Stomach (tissue), 8 donors: ENCODE measurements at regions not wholly inside any gene's neighbourhood (a gene's known extent, or its start where the extent isn't known, plus 50 kb on each side); places are given as distances from the start of the nearest gene placed in this dataset.

ENCODE experiments used
- DNase-seq, 2 donors: peaks; one replicate each; pipeline versions ENCODE4 v3.0.0 to v3.0.0-alpha.2; 2013 to 2019
- H3K27ac ChIP-seq, 5 donors: fragments of 200-600 bp in 4 of 5; sonication (generic) in 4 of 5; one replicate each; pipeline ENCODE4 v1.5.1; 2013 to 2019; ENCODE audit warnings: mild to moderate bottlenecking in 1 of 5, moderate library complexity in 1 of 5
- H3K27me3 ChIP-seq, 3 donors: fragments of 200-600 bp; sonication (generic); one replicate each; pipeline ENCODE4 v1.5.1; 2017 to 2019; ENCODE audit warnings: mixed run types in 1 of 3
- H3K36me3 ChIP-seq, 4 donors: fragments of 200-600 bp; sonication (generic); 1 replicate in 3 of 4; 2 replicates in 1 of 4; pipeline ENCODE4 v1.5.1; 2016 to 2019
- H3K4me1 ChIP-seq, 4 donors: fragments of 200-600 bp; sonication (generic); one replicate each; pipeline ENCODE4 v1.5.1; 2016 to 2019
- H3K4me3 ChIP-seq, 4 donors: fragments of 200-600 bp; sonication (generic) in 3 of 4; one replicate each; pipeline ENCODE4 v1.5.1; 2016 to 2019; ENCODE audit warnings: mild to moderate bottlenecking in 1 of 4
- H3K9me3 ChIP-seq, 4 donors: fragments of 200-600 bp; sonication (generic); one replicate each; pipeline ENCODE4 v1.5.1; 2016 to 2019
- CTCF ChIP-seq, 7 experiments: fragments of 450-650 bp in 4 of 7; fragments of 200-600 bp in 3 of 7; sonication (generic) in 3 of 7; IDR thresholded peaks; one replicate each; pipeline ENCODE4 v1.5.1; 2016 to 2019; ENCODE audit warnings: antibody characterized with exemption in 7 of 7, control low read depth in 2 of 7, mild to moderate bottlenecking in 1 of 7
- EP300 ChIP-seq: sonication (generic); formaldehyde crosslinking; IDR thresholded peaks from one replicate; pipeline ENCODE4 v1.6.1; 2017; ENCODE audit warnings: antibody characterized with exemption
- POLR2A ChIP-seq, 4 donors: fragments of 450-650 bp; IDR thresholded peaks; one replicate each; pipeline ENCODE4 v1.6.1; 2016; ENCODE audit warnings: antibody characterized with exemption in 4 of 4, control low read depth in 2 of 4, mild to moderate bottlenecking in 1 of 4, moderate library complexity in 1 of 4
- POLR2AphosphoS5 ChIP-seq, 3 donors: sonication (generic); formaldehyde crosslinking; IDR thresholded peaks; one replicate each; pipeline ENCODE4 v1.6.1; 2016; ENCODE audit warnings: antibody characterized with exemption in 3 of 3
- WGBS, 5 donors: extraction: QIAGEN DNeasy Blood & Tissue Kit in 3 of 5; methylation state at CpG; one replicate each; pipeline versions ENCODE4 v1.1.5 to v1.1.7; 2013 to 2018; 5-methylcytosine and 5-hydroxymethylcytosine counted together
- intact Hi-C: fragments of 100-400 bp; cut with DNase I; formaldehyde crosslinking; loops from one replicate; pipeline ENCODE4 v1.15.1; 2023; ENCODE audit warnings: low total_unique reads
- donor health status: healthy with polysubstance abuse.
- donor health status: Bipolar disorder and iron deficiency.
- donor health status: healthy.

- intact Hi-C loops: no loop called here
- Histone ChIP-seq H3K4me1 (no peaks in the 10 kb centered on the region), H3K4me3 (no peak overlapping the region), H3K27me3 (no peaks in the 10 kb centered on the region), H3K36me3 (no peaks in the 10 kb centered on the region), H3K9me3 (no peaks in the 10 kb centered on the region), H3K27ac (no peak overlapping the region)
- TF ChIP-seq POLR2A (IDR thresholded peaks at IDR 0.05): no peak
- no peak for TF ChIP-seq CTCF (IDR thresholded peaks at IDR 0.05)
- no peak for TF ChIP-seq EP300
- TF ChIP-seq POLR2AphosphoS5 (IDR thresholded peaks at IDR 0.05): no peak
- WGBS, 5 donors: 70 to 86% (median 81%) methylated on average over 4 of the region's 4 CpGs
- no peak for DNase-seq
These were observed 256.1 kb upstream of the OBI1 start for GRCh38 chr13:78915015-78915414.

DNA sequence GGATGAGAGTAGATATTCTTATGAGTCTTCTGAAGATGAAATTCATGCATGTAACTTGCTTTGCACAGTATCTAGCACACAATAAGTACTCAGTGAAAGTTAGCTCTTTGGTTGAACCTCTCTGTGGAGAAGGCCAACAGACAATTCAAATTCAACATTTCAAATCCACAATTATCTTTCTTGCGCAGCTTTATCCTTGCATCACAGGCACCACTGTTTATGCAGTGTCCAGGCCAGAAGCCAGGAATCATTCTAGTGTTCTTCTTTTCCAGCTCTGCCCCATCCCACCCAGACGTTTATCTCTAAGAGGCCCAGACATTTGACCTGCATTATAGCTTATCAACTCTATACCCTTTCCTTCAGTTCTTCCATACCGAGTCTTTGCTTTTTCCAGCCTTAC, 254.7 kb upstream of the OBI1 start:
- no peaks in the 10 kb centered on the region for H3K27me3 ChIP-seq
- intact Hi-C loops: no loop called here
- H3K4me3 ChIP-seq: no peak overlapping the region
- H3K9me3 ChIP-seq: no peaks in the 10 kb centered on the region
- H3K27ac ChIP-seq: no peak overlapping the region
- H3K36me3 ChIP-seq: no peaks in the 10 kb centered on the region
- DNase-seq: no peak
- no peaks in the 10 kb centered on the region for H3K4me1 ChIP-seq
- 49 to 68% (median 58%) methylated on average over 3 of the region's 3 CpGs for WGBS, 5 donors
- TF ChIP-seq POLR2A (IDR thresholded peaks at IDR 0.05) (no peak), POLR2AphosphoS5 (IDR thresholded peaks at IDR 0.05) (no peak), CTCF (IDR thresholded peaks at IDR 0.05) (no peak), EP300 (no peak)

- H3K36me3 ChIP-seq: no peaks in the 10 kb centered on the region
- no peak overlapping the region for H3K27ac ChIP-seq
- H3K27me3 ChIP-seq: no peaks in the 10 kb centered on the region
- H3K9me3 ChIP-seq: no peaks in the 10 kb centered on the region
- no peaks in the 10 kb centered on the region for H3K4me1 ChIP-seq
- DNase-seq: no peak
- WGBS, 5 donors: 74 to 85% (median 78%) methylated on average over 7 of the region's 7 CpGs
- H3K4me3 ChIP-seq: no peak overlapping the region
- no peak for TF ChIP-seq POLR2AphosphoS5 (IDR thresholded peaks at IDR 0.05)
- TF ChIP-seq POLR2A (IDR thresholded peaks at IDR 0.05): no peak
- TF ChIP-seq CTCF (IDR thresholded peaks at IDR 0.05): no peak
- no peak for TF ChIP-seq EP300
- intact Hi-C loops: no loop called here
These were observed 251.2 kb upstream of the OBI1 start for GRCh38 chr13:78910147-78910546.

DNA sequence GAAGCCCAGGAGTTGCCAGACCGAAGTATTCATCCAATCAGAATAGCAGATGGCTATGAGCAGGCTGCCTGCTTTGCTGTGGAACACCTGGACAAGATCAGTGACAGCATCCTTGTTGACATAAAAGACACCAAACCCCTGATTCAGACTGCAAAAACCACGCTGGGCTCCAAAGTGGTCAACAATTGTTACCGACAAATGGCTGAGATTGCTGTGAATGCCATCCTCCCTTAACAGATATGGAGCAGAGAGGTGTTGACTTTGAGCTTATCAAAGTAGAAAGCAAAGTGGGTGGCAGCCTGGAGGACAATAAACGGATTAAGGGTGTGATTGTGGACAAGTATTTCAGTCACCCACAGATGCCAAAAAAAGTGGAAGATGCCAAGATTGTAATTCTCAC, 250.3 kb upstream of the OBI1 start:
- H3K27me3 ChIP-seq: no peaks in the 10 kb centered on the region
- no peak for DNase-seq
- H3K9me3 ChIP-seq: no peaks in the 10 kb centered on the region
- no peak overlapping the region for H3K27ac ChIP-seq
- intact Hi-C loops: no loop called here
- WGBS, 5 donors: 24 to 34% (median 25%) methylated on average over 4 of the region's 4 CpGs
- TF ChIP-seq EP300 (no peak), POLR2AphosphoS5 (IDR thresholded peaks at IDR 0.05) (no peak)
- H3K4me3 ChIP-seq: no peak overlapping the region
- no peaks in the 10 kb centered on the region for H3K36me3 ChIP-seq
- no peaks in the 10 kb centered on the region for H3K4me1 ChIP-seq

DNA sequence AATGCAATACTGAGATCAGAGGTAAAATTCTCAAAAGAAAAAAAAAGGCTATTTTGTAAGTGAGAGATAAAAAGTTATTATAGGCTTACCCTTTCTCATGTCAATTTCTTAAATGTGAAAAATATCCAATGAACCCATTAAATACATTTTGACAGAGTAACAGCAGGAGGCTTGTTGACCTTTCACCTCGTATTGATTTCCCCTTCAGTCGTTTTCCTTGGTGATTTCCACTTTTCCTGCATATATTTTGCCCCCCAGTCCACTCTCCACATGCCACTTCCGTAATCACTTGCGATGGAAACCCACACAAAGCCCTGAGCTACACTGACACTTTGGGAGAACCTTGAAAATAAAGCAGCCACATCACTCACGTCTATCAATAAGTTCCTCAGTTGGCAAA, 248.1 kb upstream of the OBI1 start:
- Histone ChIP-seq H3K27me3 (no peaks in the 10 kb centered on the region), H3K27ac (no peak overlapping the region), H3K4me1 (no peaks in the 10 kb centered on the region), H3K9me3 (no peaks in the 10 kb centered on the region), H3K36me3 (no peaks in the 10 kb centered on the region), H3K4me3 (no peak overlapping the region)
- TF ChIP-seq EP300: no peak
- TF ChIP-seq POLR2AphosphoS5 (IDR thresholded peaks at IDR 0.05): no peak
- TF ChIP-seq POLR2A (IDR thresholded peaks at IDR 0.05): no peak
- TF ChIP-seq CTCF (IDR thresholded peaks at IDR 0.05): no peak
- 47 to 54% (median 50%) methylated on average over 5 of the region's 5 CpGs for WGBS, 5 donors
- DNase-seq: no peak
- intact Hi-C loops: no loop called here
